ENCODE measurements at regions not wholly inside any gene's neighbourhood (a gene's known extent, or its start where the extent isn't known, plus 50 kb on each side); places are given as distances from the start of the nearest gene placed in this dataset.

DNA sequence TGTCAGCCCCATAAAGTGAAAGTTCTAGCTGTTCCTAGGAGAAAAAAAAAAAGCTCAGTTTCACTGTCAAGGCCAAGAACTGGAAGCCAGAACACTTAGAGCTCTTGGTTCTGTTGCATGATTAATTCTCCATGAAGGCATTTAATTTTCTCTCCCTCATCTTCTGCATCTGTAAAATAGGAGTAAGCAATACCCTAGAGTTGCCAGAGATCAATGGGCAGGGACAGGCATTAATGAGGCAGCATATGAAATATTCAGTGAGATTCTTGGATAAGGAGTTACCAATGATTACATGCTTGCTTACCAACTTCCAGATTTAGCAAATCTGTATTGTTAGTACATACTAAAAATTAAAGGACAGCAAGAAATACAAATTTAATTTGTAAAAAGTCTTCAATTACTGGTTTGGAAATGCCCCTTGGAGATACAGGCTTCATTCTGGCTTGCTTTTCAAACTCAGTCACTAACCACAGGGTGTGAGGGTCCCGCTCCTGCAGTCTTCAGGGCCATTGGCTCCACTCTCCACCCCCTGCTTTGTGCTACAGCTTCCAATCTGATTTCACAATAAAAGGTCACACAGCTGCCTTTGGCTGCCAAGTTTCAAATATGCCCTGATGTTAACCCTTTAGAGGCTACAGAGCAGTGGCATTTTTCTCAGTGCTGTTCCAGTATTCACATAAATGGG lies 624.6 kb downstream of the BNC2 start:
- no peak for DNase-seq (ENCODE audit: low spot score)

GRCh38 chr9:16246785-16247184 lies 623.7 kb downstream of the BNC2 start:
- DNase-seq (ENCODE audit: low spot score) = no peak

- no peak for DNase-seq (ENCODE audit: low spot score)
Observed at GRCh38 chr9:16247188-16247875, 623.1 kb downstream of the BNC2 start.

GRCh38 chr9:16248822-16249221 lies 621.6 kb downstream of the BNC2 start:
- no peak for DNase-seq (ENCODE audit: low spot score)

DNA sequence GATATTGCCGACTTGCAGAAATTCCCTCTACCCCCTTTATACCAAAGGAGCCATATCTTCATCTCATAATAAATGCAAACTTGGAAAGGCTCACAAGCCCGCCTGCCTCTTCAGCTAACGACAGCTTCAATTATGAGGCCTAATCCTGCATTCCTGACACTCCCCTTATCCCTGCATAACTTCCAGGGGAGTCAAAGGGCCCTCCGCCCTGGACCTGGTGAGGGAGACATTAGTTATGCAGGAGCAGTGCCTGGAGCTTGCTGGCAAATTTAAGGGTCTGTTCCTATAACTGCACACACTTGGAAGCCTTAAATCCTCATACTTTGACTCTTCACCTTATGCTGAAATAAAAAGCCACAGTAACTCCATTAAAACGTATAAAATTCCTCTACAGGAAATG lies 617.9 kb downstream of the BNC2 start:
- DNase-seq (ENCODE audit: low spot score) = no peak

DNA sequence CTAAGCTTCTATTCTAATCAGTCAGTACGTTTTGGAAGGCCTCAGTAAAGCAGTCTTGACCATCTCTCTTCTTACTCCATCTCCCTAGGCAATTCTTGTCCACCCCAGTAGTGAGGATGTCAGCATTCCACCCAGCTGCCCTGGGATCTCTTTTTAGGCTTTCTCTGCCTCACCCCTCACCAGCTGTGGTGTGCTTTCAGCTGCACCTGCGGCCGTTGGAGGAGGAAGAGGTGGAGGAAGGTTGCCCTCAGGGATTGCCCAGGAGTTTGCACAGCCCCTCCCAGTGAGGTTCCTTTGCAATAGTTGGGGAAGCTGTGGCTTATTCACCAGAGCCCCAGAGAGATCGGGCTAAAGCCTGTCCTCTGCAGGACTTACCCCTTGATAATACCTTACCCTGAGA lies 615.8 kb downstream of the BNC2 start:
- DNase-seq (ENCODE audit: low spot score) = no peak

GRCh38 chr9:16255217-16255616 lies 615.3 kb downstream of the BNC2 start:
- no peak for DNase-seq (ENCODE audit: low spot score)

GRCh38 chr9:16257604-16258003 lies 612.9 kb downstream of the BNC2 start:
- DNase-seq (ENCODE audit: low spot score) = no peak

GRCh38 chr9:16258191-16258590 lies 612.3 kb downstream of the BNC2 start:
- no peak for DNase-seq (ENCODE audit: low spot score)

- DNase-seq (ENCODE audit: low spot score) = no peak
Observed at GRCh38 chr9:16258708-16259107, 611.8 kb downstream of the BNC2 start.

DNA sequence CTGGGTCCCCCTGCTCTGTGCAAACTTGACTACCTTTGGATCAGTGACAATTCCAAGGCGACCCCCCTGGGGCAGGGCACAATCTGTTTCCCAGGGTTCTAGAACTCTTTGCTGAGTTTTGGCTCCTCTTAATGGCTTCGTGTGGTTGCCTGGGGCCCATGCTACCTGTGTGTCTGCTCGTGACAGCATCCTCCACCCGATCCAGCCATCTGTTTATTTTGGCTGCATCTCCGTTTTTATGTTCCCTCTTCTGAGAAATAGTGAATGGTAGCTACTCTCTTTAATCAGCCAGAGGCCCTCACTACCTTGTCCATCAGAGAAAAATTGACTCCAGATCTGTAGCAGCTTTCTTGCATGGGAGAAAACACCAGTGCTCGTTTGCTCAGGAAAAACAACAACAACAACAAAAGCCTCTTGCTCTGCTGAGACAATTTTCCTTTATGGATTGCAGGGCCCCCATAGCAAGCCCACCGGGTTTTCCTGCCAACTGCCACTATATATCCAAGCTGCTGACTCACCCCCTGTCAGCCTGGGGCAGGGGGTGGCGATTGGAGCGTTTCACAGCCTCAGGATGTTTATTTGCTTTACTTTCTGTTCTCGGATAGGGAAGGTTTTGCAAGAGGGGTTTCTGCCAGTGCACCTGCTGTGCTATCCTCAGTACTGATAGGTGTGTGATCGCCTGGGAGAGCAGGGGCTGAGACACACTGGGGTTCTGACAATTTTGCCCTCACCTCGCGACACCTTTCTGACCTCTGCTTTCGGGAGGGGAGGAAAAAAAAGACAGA lies 607.8 kb downstream of the BNC2 start:
- DNase-seq (ENCODE audit: low spot score) = no peak

GRCh38 chr9:16265688-16266087 lies 604.8 kb downstream of the BNC2 start:
- DNase-seq (ENCODE audit: low spot score) = no peak

DNA sequence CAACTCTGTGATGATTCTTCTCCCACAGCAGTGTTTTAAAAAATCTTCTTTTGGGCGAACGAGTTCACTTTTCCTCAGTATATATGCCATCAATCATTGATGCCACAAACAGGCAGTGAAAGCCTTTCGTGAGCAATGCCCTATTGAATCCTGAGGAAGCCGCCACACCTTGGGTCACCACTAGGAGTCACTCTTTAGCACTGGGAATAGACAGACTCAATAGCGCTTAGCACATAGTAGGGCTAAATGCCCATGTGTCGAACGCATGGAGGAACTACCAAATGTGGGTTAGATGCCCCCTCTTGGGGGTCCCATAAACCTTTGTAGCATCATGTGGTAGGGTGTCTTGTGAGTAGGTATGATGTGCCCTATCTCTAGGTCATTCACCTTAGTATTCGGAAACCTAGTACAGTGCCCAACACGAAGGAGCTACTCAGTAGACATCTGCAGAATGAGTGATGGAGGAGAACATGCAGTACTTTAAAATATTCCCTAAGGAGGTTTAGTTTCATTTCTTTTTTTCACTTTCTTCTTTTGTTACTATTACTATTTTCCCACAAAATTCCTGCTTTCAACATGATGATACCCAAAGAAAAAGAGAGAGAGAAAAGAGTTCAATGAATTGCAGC lies 603.7 kb downstream of the BNC2 start:
- peak; percentile 4 for DNase-seq (ENCODE audit: low spot score)

- DNase-seq (ENCODE audit: low spot score) = no peak
Observed at GRCh38 chr9:16267281-16268066, 603.0 kb downstream of the BNC2 start.

DNA sequence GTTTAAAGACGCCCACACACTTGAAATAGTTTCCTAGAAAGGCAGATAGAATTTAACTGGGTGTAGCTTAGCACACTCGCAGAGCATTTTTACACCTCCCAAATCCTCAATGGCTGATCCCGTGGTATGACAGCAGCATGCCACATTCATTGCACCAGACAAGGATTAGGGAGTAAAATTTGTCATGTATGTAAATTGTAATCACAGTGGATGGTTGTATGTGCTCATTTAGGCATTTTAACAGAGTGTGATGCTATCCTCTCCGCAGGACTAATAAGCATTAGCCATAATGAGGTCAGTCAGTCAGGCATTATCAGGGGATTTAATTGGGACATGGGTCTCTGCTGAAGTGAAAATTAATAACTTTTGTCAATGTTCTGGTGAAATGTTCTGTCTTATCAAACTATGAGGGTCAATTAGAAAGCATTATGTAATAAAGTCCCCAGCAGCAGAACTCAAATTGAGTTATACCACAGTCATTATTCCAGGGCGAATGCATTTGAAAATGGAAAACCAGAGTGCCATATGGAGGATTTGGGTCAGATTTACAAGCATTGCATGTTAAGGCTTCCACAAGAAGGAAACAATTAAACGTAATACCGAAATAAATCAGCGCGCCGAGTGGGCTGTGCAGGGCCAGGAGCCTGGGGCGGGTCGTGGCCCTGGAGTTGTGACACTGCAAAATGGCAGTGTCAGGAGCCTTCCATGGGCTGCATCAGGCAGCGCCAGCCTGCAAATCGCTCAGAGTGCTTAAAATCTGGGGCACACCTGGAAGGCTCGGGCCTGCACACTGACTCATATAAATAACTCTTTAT lies 602.2 kb downstream of the BNC2 start:
- no peak for DNase-seq (ENCODE audit: low spot score)

GRCh38 chr9:16271967-16272366 lies 598.5 kb downstream of the BNC2 start:
- DNase-seq (ENCODE audit: low spot score) = no peak

- no peak for DNase-seq (ENCODE audit: low spot score)
Observed at GRCh38 chr9:16272776-16273175, 597.7 kb downstream of the BNC2 start.

DNA sequence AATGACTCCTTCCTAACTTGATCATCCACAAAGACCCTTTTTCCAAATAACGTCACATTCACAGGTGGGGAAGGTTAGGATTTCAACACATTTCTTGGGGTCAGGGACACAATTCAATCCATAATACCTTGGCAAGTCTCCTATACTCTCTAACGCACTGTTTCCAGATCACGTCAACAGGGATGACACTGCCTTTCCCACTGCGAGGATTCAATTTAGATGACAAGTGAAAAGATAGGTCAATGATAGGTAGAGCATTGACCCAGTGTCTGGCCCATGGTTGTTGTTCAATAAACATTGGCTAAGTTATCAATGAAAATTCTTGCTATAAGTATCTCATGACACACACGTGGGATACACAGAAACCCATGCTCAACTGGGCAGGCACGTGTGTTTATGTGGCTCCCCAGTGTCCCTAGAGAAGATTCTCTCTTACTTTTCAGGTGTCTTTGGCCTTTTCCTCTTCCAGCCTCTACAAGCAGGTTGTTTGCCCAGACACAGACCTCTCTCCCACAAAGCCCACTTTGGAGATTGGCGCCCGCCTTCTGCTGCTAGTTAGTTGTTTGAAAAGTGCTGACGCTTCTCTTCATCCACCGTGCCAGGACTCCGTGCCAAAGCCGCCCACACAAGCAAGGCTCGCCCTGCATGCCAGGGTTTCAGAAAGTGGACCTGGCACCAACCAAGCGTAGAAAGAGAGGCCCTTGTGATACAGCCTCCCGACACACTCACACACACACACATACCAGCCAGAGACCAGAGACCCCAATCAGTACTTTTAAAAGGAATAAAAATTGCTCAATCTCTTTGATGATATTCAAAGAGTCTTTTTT lies 594.5 kb downstream of the BNC2 start:
- DNase-seq (ENCODE audit: low spot score) = no peak

GRCh38 chr9:16276866-16277265 lies 593.6 kb downstream of the BNC2 start:
- no peak for DNase-seq (ENCODE audit: low spot score)

GRCh38 chr9:16277471-16277960 lies 593.0 kb downstream of the BNC2 start:
- DNase-seq (ENCODE audit: low spot score) = no peak
